Smooth muscle cell (in vitro differentiated cells): ENCODE measurements at regions not wholly inside any gene's neighbourhood (a gene's known extent, or its start where the extent isn't known, plus 50 kb on each side); places are given as distances from the start of the nearest gene placed in this dataset.
A peak's percentile ranks its signal among the peaks of the same experiment; 100 is the strongest.

Source experiments
- DNase-seq: peaks from one replicate; lab custom pipeline; 2025; ENCODE audit not compliant: unreplicated experiment; lab: John Stamatoyannopoulos, UW
- H2AFZ ChIP-seq: fragments of 200-600 bp; sonication (generic); 2 replicates; pipeline ENCODE4 v1.6.0; 2016; ENCODE audit warnings: antibody characterized with exemption, low read depth, mild to moderate bottlenecking
- H3F3A ChIP-seq: fragments of 200-600 bp; sonication (generic); 2 replicates; pipeline ENCODE4 v1.6.0; 2017; ENCODE audit warnings: antibody characterized with exemption, low read depth
- H3K27ac ChIP-seq: fragments of 200-600 bp; sonication (generic); 2 replicates; pipeline ENCODE4 v1.5.1; 2016; ENCODE audit warnings: low read depth, mild to moderate bottlenecking
- H3K27me3 ChIP-seq: fragments of 200-600 bp; sonication (generic); 2 replicates; pipeline ENCODE4 v1.6.1; 2016; ENCODE audit warnings: low read depth, mild to moderate bottlenecking
- H3K36me3 ChIP-seq: fragments of 200-600 bp; sonication (generic); 2 replicates; pipeline ENCODE4 v1.5.1; 2016; ENCODE audit warnings: low read depth
- H3K4me1 ChIP-seq: fragments of 200-600 bp; sonication (generic); 2 replicates; pipeline ENCODE4 v1.5.1; 2016; ENCODE audit warnings: low read depth
- H3K4me2 ChIP-seq: fragments of 200-600 bp; sonication (generic); 2 replicates; pipeline ENCODE4 v1.6.0; 2016; ENCODE audit warnings: mild to moderate bottlenecking
- H3K4me3 ChIP-seq: fragments of 200-600 bp; sonication (generic); 2 replicates; pipeline ENCODE4 v1.5.1; 2016; ENCODE audit warnings: mild to moderate bottlenecking
- H3K79me2 ChIP-seq: fragments of 200-600 bp; sonication (generic); 2 replicates; pipeline ENCODE4 v1.6.0; 2016; ENCODE audit warnings: low read depth, mild to moderate bottlenecking
- H3K9ac ChIP-seq: fragments of 200-600 bp; sonication (generic); 2 replicates; pipeline ENCODE4 v1.6.0; 2016; ENCODE audit warnings: low read depth
- H3K9me3 ChIP-seq: fragments of 200-600 bp; sonication (generic); replicated peaks from 2 replicates; pipeline ENCODE4 v1.5.1; 2016; ENCODE audit warnings: low read depth
- H4K20me1 ChIP-seq: fragments of 200-600 bp; sonication (generic); 2 replicates; pipeline ENCODE4 v1.6.0; 2016; ENCODE audit warnings: low read depth
- CTCF ChIP-seq: fragments of 200-600 bp; sonication (generic); IDR thresholded peaks from 2 replicates; pipeline ENCODE4 v1.5.1; 2017; ENCODE audit warnings: borderline replicate concordance, mild to moderate bottlenecking, antibody characterized with exemption; ENCODE audit not compliant: insufficient read depth, poor library complexity, severe bottlenecking
- WGBS: methylation state at CpG from one replicate; pipeline ENCODE4 v1.1.7; 2016; ENCODE audit warnings: low lambda C conversion rate; 5-methylcytosine and 5-hydroxymethylcytosine counted together

- no peak overlapping the region for H3K4me3 ChIP-seq
- no peak overlapping the region for H3K9ac ChIP-seq
- H3K79me2 ChIP-seq, result peaks cover 5% of the 10 kb centered on the region
- H3K27ac ChIP-seq, result peak overlapping the region; percentile 41
- H2AFZ ChIP-seq, result no peak overlapping the region
- H3F3A ChIP-seq, result peaks cover 6% of the 10 kb centered on the region
- H3K27me3 ChIP-seq, result no peaks in the 10 kb centered on the region
- H3K4me1 ChIP-seq, result peaks cover 26% of the 10 kb centered on the region
- no peaks in the 10 kb centered on the region for H4K20me1 ChIP-seq
- H3K4me2 ChIP-seq, result peak overlapping the region; percentile 51
- H3K36me3 ChIP-seq, result no peaks in the 10 kb centered on the region
- H3K9me3 ChIP-seq, result no peaks in the 10 kb centered on the region
- no peak for DNase-seq
- WGBS, result 33% methylated on average over 5 of the region's 5 CpGs
- peak; percentile 27 for TF ChIP-seq CTCF
These were observed 317.8 kb upstream of the C2CD4B start for GRCh38 chr15:62482785-62483429.

GRCh38 chr15:62483814-62484213, 318.7 kb upstream of the C2CD4B start:
- no peak overlapping the region for H3K27ac ChIP-seq
- H3F3A ChIP-seq, result peaks cover 6% of the 10 kb centered on the region
- H3K4me3 ChIP-seq, result no peak overlapping the region
- H3K9ac ChIP-seq, result no peak overlapping the region
- no peaks in the 10 kb centered on the region for H3K36me3 ChIP-seq
- peaks cover 26% of the 10 kb centered on the region for H3K4me1 ChIP-seq
- no peaks in the 10 kb centered on the region for H3K9me3 ChIP-seq
- no peak overlapping the region for H3K4me2 ChIP-seq
- 52% methylated on average over 4 of the region's 4 CpGs for WGBS
- H4K20me1 ChIP-seq, result no peaks in the 10 kb centered on the region
- DNase-seq, result no peak
- H2AFZ ChIP-seq, result no peak overlapping the region
- TF ChIP-seq CTCF, result no peak
- no peaks in the 10 kb centered on the region for H3K27me3 ChIP-seq
- peaks cover 5% of the 10 kb centered on the region for H3K79me2 ChIP-seq

GRCh38 chr15:62485170-62485720, 320.2 kb upstream of the C2CD4B start:
- Histone ChIP-seq H3K4me2 (no peak overlapping the region), H3K79me2 (peaks cover 5% of the 10 kb centered on the region), H3K27ac (no peak overlapping the region), H3K27me3 (no peaks in the 10 kb centered on the region), H3K9me3 (no peaks in the 10 kb centered on the region), H3K4me3 (no peak overlapping the region), H3K4me1 (peaks cover 26% of the 10 kb centered on the region), H3K36me3 (no peaks in the 10 kb centered on the region), H3K9ac (no peak overlapping the region), H4K20me1 (no peaks in the 10 kb centered on the region), H3F3A (peaks cover 6% of the 10 kb centered on the region), H2AFZ (no peak overlapping the region)
- no peak for DNase-seq
- 84% methylated on average over 6 of the region's 6 CpGs for WGBS
- no peak for TF ChIP-seq CTCF

GRCh38 chr15:62486041-62486440, 321.0 kb upstream of the C2CD4B start:
- no peaks in the 10 kb centered on the region for H3K36me3 ChIP-seq
- peaks cover 6% of the 10 kb centered on the region for H3F3A ChIP-seq
- H3K9me3 ChIP-seq, result no peaks in the 10 kb centered on the region
- H4K20me1 ChIP-seq, result no peaks in the 10 kb centered on the region
- 81% methylated on average over 1 of the region's 1 CpG for WGBS
- H3K27ac ChIP-seq, result peak overlapping the region; percentile 12
- H2AFZ ChIP-seq, result no peak overlapping the region
- no peak overlapping the region for H3K4me3 ChIP-seq
- H3K9ac ChIP-seq, result no peak overlapping the region
- no peaks in the 10 kb centered on the region for H3K27me3 ChIP-seq
- peak overlapping the region; percentile 23 for H3K4me2 ChIP-seq
- H3K79me2 ChIP-seq, result peaks cover 5% of the 10 kb centered on the region
- peaks cover 26% of the 10 kb centered on the region for H3K4me1 ChIP-seq
- DNase-seq, result no peak
- no peak for TF ChIP-seq CTCF
